Fibroblast of pulmonary artery (primary cell): ENCODE measurements at regions not wholly inside any gene's neighbourhood (a gene's known extent, or its start where the extent isn't known, plus 50 kb on each side); places are given as distances from the start of the nearest gene placed in this dataset.

ENCODE experiments used
- DNase-seq: peaks from one replicate; pipeline ENCODE4 v3.0.0-alpha.2; 2010; ENCODE audit warnings: low read depth
- H3K4me3 ChIP-seq: replicated peaks from 2 replicates; pipeline ENCODE4 v1.5.1; 2011; ENCODE audit warnings: low read depth, mild to moderate bottlenecking, control low read depth, low read length, moderate library complexity
- CTCF ChIP-seq: IDR thresholded peaks from 2 replicates; pipeline ENCODE4 v1.5.1; 2011; ENCODE audit warnings: mild to moderate bottlenecking, control low read depth, low read length, inconsistent platforms; ENCODE audit errors: missing control alignments

GRCh38 chr2:239715606-239716005 is 309.5 kb downstream of the NDUFA10 start:
- DNase-seq = no peak
- TF ChIP-seq CTCF = no peak
- no peak overlapping the region for H3K4me3 ChIP-seq

- no peak overlapping the region for H3K4me3 ChIP-seq
- DNase-seq = no peak
- no peak for TF ChIP-seq CTCF
Observed at GRCh38 chr2:239715202-239715601, 309.9 kb downstream of the NDUFA10 start.

- H3K4me3 ChIP-seq = no peak overlapping the region
- TF ChIP-seq CTCF = no peak
- DNase-seq = no peak
Observed at GRCh38 chr2:239714116-239714515, 311.0 kb downstream of the NDUFA10 start.

- H3K4me3 ChIP-seq = no peak overlapping the region
- DNase-seq = no peak
- no peak for TF ChIP-seq CTCF
Observed at GRCh38 chr2:239712755-239713154, 311.9 kb upstream of the HDAC4 start.

- DNase-seq = no peak
- no peak for TF ChIP-seq CTCF
- H3K4me3 ChIP-seq = no peak overlapping the region
Observed at GRCh38 chr2:239711911-239712570, 311.2 kb upstream of the HDAC4 start.

GRCh38 chr2:239710953-239711861 is 310.4 kb upstream of the HDAC4 start:
- no peak overlapping the region for H3K4me3 ChIP-seq
- no peak for DNase-seq
- TF ChIP-seq CTCF = no peak

GRCh38 chr2:239706367-239706766 is 305.5 kb upstream of the HDAC4 start:
- no peak for DNase-seq
- no peak for TF ChIP-seq CTCF
- no peak overlapping the region for H3K4me3 ChIP-seq
